GM12873 (cell line): ENCODE measurements at regions not wholly inside any gene's neighbourhood (a gene's known extent, or its start where the extent isn't known, plus 50 kb on each side); places are given as distances from the start of the nearest gene placed in this dataset.

ENCODE experiments used
- CTCF ChIP-seq: IDR thresholded peaks from 2 replicates; pipeline ENCODE4 v1.5.1; 2012; ENCODE audit warnings: low read depth, mild to moderate bottlenecking, moderate library complexity, low read length, control low read depth; ENCODE audit not compliant: insufficient read depth; ENCODE audit errors: missing control alignments

DNA sequence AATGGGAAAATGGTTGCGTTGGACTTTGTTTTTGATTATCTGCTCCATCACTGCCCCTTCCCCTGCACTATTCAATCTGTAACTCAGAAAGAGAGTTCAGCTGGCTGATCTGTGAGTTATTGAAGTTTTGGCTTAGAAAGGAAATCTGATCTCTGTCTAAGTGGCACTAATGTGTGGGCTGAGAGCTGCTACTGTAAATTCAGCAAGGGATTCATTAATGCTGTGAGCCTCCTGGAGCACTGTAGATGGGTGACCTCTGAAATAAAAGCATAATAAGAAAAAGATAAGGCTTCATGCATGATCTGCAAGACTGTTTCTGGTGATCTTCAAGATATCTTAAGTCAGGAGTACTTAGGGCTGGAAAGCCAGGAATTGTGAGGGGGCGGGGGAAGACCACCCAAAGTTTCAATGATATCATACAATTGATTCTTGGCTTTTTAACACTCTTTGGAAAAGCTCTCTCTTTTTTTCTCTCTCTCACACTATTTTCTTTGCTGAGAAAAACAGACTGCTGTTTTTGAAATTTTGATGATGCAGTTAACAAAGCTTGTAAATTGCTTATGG, 101.1 kb downstream of the C12orf75 start:
- TF ChIP-seq CTCF = no peak

DNA sequence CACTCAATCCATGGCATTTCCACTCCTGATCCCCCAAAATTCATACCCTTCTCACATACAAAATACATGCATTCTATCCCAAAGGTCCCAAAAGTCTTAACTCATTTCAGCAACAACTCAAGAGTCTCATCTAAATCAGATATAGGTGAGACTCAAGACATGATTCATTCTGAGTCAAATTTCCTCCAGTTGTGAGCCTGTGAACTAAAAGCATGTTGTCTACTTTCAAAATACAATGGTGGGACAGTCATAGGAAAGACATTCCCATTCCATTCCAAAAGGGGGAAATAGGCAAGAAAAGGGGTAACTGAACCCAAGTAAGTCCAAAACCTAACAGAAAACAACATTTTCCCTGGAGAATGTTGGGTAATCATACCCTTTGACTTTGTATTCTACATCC, 103.3 kb downstream of the C12orf75 start:
- TF ChIP-seq CTCF = no peak

- no peak for TF ChIP-seq CTCF
These were observed 106.1 kb downstream of the C12orf75 start for GRCh38 chr12:105436636-105437035.

DNA sequence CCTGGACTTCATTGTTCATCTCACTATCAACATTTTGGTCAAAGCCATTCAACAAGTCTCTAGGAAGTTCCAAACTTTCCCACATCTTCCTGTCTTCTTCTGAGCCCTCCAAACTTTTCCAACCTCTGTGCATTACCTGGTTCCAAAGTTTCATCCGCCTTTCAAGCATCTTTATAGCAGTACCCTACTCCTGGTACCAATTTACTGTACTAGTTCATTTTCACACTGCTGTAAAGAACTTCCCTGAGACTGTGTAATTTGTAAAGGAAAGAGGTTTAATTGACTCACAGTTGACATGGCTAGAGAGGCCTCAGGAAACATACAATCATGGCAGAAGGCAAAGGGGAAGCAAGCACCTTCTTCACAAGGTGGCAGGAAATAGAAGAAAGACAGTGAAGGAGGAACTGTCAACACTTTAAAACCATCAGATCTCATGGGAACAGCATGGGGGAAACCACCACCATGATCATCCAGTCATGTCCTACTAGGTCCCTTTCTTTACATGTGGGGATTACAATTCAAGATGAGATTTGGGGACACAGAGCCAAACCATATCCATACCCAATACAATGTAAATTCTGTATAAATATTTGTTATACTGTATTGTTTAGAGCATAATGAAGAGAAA, 109.7 kb downstream of the C12orf75 start:
- TF ChIP-seq CTCF = no peak

- TF ChIP-seq CTCF = no peak
These were observed 113.5 kb downstream of the C12orf75 start for GRCh38 chr12:105443802-105444652.

GRCh38 chr12:105444653-105445102, 114.2 kb downstream of the C12orf75 start:
- TF ChIP-seq CTCF = no peak

DNA sequence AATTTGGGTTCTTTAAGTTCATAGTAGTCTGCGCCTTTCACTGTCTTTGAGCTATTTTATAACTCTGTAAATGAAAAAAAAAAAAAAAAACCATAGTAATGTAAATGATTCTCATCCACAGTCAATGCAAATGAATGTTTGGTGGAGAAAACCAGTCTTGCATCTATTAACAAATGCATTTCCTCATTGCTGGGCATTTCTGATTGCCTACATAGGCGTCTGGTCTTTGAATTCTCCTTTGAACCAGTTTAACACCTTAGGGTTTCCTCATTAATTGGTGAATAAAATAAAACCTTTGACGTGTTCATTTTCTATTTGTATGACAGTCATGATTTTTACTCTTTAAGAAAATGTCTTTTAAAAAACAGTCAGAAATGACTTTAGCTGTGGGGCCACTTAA, 114.8 kb downstream of the C12orf75 start:
- TF ChIP-seq CTCF = no peak
